ENCODE measurements at regions not wholly inside any gene's neighbourhood (a gene's known extent, or its start where the extent isn't known, plus 50 kb on each side); places are given as distances from the start of the nearest gene placed in this dataset.

- no peak for ATAC-seq
- H3K4me1 ChIP-seq (ENCODE audit: low read depth), result no peaks in the 10 kb centered on the region
Measured at GRCh38 chr5:116389601-116390000, 185.0 kb downstream of the SEMA6A start.

GRCh38 chr5:116388564-116389258 lies 185.9 kb downstream of the SEMA6A start:
- no peak for TF ChIP-seq CTCF (IDR thresholded peaks at IDR 0.05)
- H3K4me1 ChIP-seq (ENCODE audit: low read depth), result no peaks in the 10 kb centered on the region
- DNase-seq (no peak), ATAC-seq (no peak)
- H3K9me3 ChIP-seq, result no peaks in the 10 kb centered on the region
- H3K4me3 ChIP-seq, result no peak overlapping the region
- intact Hi-C loops (cut with DNase I, micrococcal nuclease), result no loop called here
- no peaks in the 10 kb centered on the region for H3K36me3 ChIP-seq (ENCODE audit: low read depth)

More at GRCh38 chr5:116389601-116390000, 185.0 kb downstream of the SEMA6A start:
- Histone ChIP-seq H3K9me3 (no peaks in the 10 kb centered on the region), H3K36me3 (ENCODE audit: low read depth) (no peaks in the 10 kb centered on the region), H3K4me3 (no peak overlapping the region)
- intact Hi-C loops (cut with DNase I, micrococcal nuclease), result no loop called here
- DNase-seq, result no peak
- TF ChIP-seq CTCF (IDR thresholded peaks at IDR 0.05), result no peak

GRCh38 chr5:116387738-116388137 lies 186.9 kb downstream of the SEMA6A start:
- DNase-seq (no peak), ATAC-seq (no peak)
- no peaks in the 10 kb centered on the region for H3K9me3 ChIP-seq
- H3K36me3 ChIP-seq (ENCODE audit: low read depth), result no peaks in the 10 kb centered on the region
- no peak overlapping the region for H3K4me3 ChIP-seq
- intact Hi-C loops (cut with DNase I, micrococcal nuclease), result no loop called here
- no peaks in the 10 kb centered on the region for H3K4me1 ChIP-seq (ENCODE audit: low read depth)
- TF ChIP-seq CTCF (IDR thresholded peaks at IDR 0.05), result no peak

- ATAC-seq, result no peak
Measured at GRCh38 chr5:116386633-116387032, 188.0 kb downstream of the SEMA6A start.

GRCh38 chr5:116382874-116383266 lies 191.8 kb downstream of the SEMA6A start:
- H3K4me1 ChIP-seq (ENCODE audit: low read depth), result no peaks in the 10 kb centered on the region
- no peaks in the 10 kb centered on the region for H3K36me3 ChIP-seq (ENCODE audit: low read depth)
- no peaks in the 10 kb centered on the region for H3K9me3 ChIP-seq
- no peak for TF ChIP-seq CTCF (IDR thresholded peaks at IDR 0.05)
- ATAC-seq (no peak), DNase-seq (no peak)
- intact Hi-C loops (cut with DNase I, micrococcal nuclease), result no loop called here
- no peak overlapping the region for H3K4me3 ChIP-seq

More at GRCh38 chr5:116386633-116387032, 188.0 kb downstream of the SEMA6A start:
- TF ChIP-seq CTCF (IDR thresholded peaks at IDR 0.05), result no peak
- no peak for DNase-seq
- no peaks in the 10 kb centered on the region for H3K9me3 ChIP-seq
- no peaks in the 10 kb centered on the region for H3K36me3 ChIP-seq (ENCODE audit: low read depth)
- H3K4me3 ChIP-seq, result no peak overlapping the region
- intact Hi-C loops (cut with DNase I, micrococcal nuclease), result no loop called here
- no peaks in the 10 kb centered on the region for H3K4me1 ChIP-seq (ENCODE audit: low read depth)
